Epithelial cell of esophagus (primary cell): ENCODE measurements at regions not wholly inside any gene's neighbourhood (a gene's known extent, or its start where the extent isn't known, plus 50 kb on each side); places are given as distances from the start of the nearest gene placed in this dataset.

Experiments
- DNase-seq: peaks from one replicate; pipeline ENCODE4 v3.0.0; 2010; ENCODE audit warnings: low read depth
- H3K4me3 ChIP-seq: 2 replicates; pipeline ENCODE4 v1.5.1; 2011; ENCODE audit warnings: mild to moderate bottlenecking, low read length, control low read depth
- TF ChIP-seq, protein P1 (sequence below): IDR thresholded peaks from 2 replicates; pipeline ENCODE4 v1.5.1; 2011; ENCODE audit warnings: low read depth, mild to moderate bottlenecking, low read length, control low read depth, inconsistent platforms; ENCODE audit not compliant: insufficient read depth; ENCODE audit errors: missing control alignments

DNA sequence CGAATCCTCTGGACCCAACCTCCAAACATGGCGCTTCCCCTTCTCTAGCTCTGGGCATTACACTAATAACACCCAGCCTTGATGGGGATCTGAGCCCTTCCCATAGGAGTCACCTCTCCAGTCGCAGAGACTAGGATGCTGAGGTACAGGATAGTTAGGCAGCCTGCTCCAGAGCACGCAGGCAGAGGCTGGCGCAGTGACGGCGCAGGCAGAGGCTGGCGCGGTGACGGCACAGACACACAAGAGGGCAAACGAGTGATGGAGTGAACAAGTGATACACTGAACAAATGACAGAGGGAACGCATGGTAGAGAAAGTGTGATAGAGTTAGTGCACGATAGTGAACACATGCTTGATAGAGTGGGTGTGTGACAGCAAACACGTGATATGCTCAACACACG is 518.5 kb downstream of the EIPR1 start:
- TF ChIP-seq, protein P1, sequence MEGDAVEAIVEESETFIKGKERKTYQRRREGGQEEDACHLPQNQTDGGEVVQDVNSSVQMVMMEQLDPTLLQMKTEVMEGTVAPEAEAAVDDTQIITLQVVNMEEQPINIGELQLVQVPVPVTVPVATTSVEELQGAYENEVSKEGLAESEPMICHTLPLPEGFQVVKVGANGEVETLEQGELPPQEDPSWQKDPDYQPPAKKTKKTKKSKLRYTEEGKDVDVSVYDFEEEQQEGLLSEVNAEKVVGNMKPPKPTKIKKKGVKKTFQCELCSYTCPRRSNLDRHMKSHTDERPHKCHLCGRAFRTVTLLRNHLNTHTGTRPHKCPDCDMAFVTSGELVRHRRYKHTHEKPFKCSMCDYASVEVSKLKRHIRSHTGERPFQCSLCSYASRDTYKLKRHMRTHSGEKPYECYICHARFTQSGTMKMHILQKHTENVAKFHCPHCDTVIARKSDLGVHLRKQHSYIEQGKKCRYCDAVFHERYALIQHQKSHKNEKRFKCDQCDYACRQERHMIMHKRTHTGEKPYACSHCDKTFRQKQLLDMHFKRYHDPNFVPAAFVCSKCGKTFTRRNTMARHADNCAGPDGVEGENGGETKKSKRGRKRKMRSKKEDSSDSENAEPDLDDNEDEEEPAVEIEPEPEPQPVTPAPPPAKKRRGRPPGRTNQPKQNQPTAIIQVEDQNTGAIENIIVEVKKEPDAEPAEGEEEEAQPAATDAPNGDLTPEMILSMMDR, result no peak
- no peak for DNase-seq
- no peak overlapping the region for H3K4me3 ChIP-seq

DNA sequence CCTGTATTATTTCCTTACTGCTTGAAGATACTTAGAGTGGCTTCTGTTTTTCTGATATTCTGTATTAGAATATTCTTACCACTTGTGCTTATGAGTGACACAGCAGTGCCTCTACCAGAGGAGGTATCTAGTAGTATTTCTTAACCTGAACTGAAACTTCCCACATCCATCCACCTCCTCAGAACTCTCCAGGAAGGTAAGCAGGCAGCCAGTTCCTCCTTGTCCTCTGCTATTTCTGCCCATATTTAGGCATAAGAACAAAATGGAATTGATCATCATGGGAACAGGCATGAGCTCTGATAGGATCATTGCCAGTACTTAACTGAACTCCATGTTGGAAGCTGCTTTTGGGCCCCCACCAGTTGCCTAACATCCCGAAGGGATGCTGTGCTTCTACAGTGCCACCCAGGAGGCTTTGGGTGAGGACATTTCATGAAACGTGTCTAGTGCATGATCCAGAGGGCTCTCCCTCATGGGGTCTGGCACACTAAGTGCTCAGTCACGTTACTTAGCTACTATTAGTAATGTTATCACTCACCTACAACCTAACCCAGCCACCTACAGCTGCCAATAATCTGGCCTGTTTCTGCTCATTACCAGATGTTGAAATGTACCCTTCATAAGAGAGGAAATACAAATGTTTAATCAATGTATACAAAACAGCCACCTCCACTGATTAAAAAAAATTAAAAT is 520.7 kb downstream of the EIPR1 start:
- DNase-seq, result no peak
- H3K4me3 ChIP-seq, result no peak overlapping the region
- TF ChIP-seq, protein P1, result no peak

DNA sequence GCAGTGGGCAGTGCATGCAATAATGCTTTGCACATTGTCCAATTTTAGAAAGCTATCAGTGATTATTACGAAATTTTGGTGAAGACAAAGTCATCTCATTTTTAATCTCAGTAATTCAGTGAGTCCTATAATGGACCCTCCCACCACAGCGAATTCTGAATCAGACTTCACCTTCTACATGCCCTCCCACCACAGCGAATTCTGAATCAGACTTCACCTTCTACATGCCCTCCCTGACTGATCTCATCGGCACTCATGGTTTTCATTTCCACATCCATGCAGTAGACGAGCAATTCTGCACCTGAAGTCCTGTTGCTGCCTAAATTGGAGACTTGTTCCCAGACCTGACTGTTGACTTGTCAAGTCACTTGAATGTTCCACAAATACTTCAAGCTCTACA is 522.3 kb downstream of the EIPR1 start:
- H3K4me3 ChIP-seq, result no peak overlapping the region
- no peak for DNase-seq
- TF ChIP-seq, protein P1, result no peak

DNA sequence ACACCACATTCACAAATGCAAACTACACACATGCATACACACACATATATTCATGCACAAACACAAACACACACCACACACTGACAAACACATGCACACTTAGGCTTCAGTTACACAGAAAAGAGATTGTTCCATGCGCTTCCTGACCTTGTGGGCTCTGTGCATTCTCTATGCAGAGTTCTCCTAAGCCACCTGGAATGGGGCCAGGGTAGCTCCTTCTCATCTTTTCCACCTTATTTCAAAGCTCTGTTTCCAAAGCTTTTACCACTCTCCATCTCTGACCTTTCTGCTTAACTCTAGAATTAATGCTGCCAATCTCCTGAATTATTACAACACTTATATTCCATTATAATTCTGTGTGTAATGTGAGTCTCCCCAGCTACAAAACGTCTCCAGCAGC is 522.3 kb upstream of the MYT1L start:
- no peak overlapping the region for H3K4me3 ChIP-seq
- no peak for DNase-seq
- TF ChIP-seq, protein P1, result no peak

DNA sequence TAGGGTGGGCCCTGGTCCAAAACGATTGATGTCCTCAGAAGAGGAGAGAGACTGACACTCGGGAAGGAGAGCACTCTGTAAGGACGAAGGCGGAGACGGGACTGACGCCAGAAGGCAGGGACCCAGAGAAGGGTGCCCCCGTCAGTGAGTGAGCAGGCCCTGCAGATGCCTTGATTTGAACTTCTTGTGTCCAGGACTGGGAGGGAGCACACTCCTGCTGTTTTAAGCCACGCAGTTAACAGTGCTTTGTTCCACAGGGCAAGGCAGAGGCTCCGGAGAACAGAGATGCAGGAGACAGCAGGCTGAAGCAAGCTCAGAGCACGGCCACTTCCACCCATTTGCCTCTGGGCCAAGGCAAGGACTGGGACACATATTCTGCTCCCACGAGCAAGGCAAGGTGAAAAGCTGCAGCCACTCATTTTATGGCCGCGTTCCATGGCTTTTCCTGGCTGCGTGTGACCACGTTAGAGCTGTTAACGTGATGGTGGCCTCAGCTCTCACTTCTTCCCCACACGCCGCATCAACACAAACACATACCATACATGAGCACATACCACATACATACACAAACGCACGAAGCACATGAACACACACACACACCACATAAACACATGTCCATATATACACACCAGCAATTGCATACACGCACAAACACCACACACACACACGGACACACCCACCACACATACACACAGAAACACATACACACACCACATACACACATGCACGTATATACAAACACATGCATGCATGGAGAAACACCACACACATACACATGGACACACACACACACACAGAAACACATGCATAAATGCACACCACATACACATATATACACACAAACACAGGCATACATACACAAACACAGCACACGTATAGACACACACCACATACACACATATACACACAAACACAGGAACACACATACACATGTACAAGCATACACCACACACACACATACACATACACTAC is 521.0 kb upstream of the MYT1L start:
- TF ChIP-seq, protein P1, result no peak
- no peak overlapping the region for H3K4me3 ChIP-seq
- DNase-seq, result no peak

DNA sequence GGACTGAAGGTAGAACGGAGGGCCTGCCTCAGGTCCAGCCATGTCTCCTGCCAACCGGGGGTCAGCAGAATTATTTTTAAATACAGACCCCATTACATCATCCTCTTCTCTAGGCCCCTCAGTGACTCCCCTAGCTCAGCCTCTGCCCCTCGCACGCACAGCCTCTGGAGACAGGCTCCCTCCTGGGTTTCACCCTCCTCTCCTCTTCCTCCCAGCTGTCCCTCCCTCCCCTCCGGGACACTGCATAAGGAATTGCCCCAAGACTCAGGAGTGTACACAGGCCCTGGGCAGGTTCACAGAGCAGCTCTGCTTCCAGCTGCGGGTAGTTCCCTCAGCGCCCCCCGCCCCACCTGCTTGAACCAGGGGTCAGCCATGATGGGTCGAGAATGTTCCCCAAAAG is 520.2 kb upstream of the MYT1L start:
- H3K4me3 ChIP-seq, result no peak overlapping the region
- TF ChIP-seq, protein P1, result no peak
- no peak for DNase-seq
